PC-9 (cell line): ENCODE measurements at regions not wholly inside any gene's neighbourhood (a gene's known extent, or its start where the extent isn't known, plus 50 kb on each side); places are given as distances from the start of the nearest gene placed in this dataset.

Experiments used
- BruUV-seq: library from RNA; stranded (reverse); fragments of 400-500 nt; replicated peaks from 2 replicates; lab custom pipeline; 2021; lab: Mats Ljungman, UMichigan
- CTCF ChIA-PET: fragments of 300-600 bp; sonication (Branson Sonifier 250); formaldehyde crosslinking; loops from one replicate; lab custom pipeline; 2022; ENCODE audit warnings: antibody characterized with exemption; lab: Charles Lee
- POLR2A ChIA-PET: fragments of 300-600 bp; sonication (Branson Sonifier 250); formaldehyde crosslinking; loops from one replicate; lab custom pipeline; 2022; ENCODE audit warnings: antibody characterized with exemption; ENCODE audit not compliant: unreplicated experiment; lab: Charles Lee
- DNase-seq, 2 experiments: peaks; one replicate each; pipeline versions ENCODE4 v3.0.0 to v3.0.0-alpha.2; 2015 to 2022; ENCODE audit warnings: mixed read lengths in 1 of 2
- H2AFZ ChIP-seq: fragments of 200-600 bp; sonication (generic); 2 replicates; pipeline ENCODE4 v1.8.1; 2017; ENCODE audit warnings: antibody characterized with exemption
- H3F3A ChIP-seq: fragments of 200-600 bp; sonication (generic); 2 replicates; pipeline ENCODE4 v1.8.1; 2017; ENCODE audit warnings: antibody characterized with exemption, mild to moderate bottlenecking, low read depth; ENCODE audit not compliant: insufficient read depth
- H3K27ac ChIP-seq: fragments of 200-600 bp; sonication (generic); 2 replicates; pipeline ENCODE4 v1.6.1; 2016; ENCODE audit warnings: mixed run types
- H3K27me3 ChIP-seq: fragments of 200-600 bp; sonication (generic); 2 replicates; pipeline ENCODE4 v1.6.1; 2016; ENCODE audit warnings: low read depth, mixed run types; ENCODE audit not compliant: insufficient read depth
- H3K36me3 ChIP-seq: fragments of 200-600 bp; sonication (generic); 2 replicates; pipeline ENCODE4 v1.6.1; 2016; ENCODE audit warnings: low read depth, mixed run types
- H3K4me1 ChIP-seq: fragments of 200-600 bp; sonication (generic); replicated peaks from 2 replicates; pipeline ENCODE4 v1.6.1; 2016; ENCODE audit warnings: mixed run types; ENCODE audit not compliant: insufficient read depth
- H3K4me2 ChIP-seq: fragments of 200-600 bp; sonication (generic); 2 replicates; pipeline ENCODE4 v1.6.1; 2017; ENCODE audit warnings: mixed run types
- H3K4me3 ChIP-seq: fragments of 200-600 bp; sonication (generic); 2 replicates; pipeline ENCODE4 v1.6.1; 2016; ENCODE audit warnings: mixed run types
- H3K79me2 ChIP-seq: fragments of 200-600 bp; sonication (generic); 2 replicates; pipeline ENCODE4 v1.6.1; 2017; ENCODE audit warnings: low read depth, mixed run types
- H3K9me2 ChIP-seq: fragments of 200-600 bp; sonication (generic); 2 replicates; pipeline ENCODE4 v1.8.1; 2017; ENCODE audit warnings: mild to moderate bottlenecking; ENCODE audit not compliant: insufficient read depth
- H3K9me3 ChIP-seq: fragments of 200-600 bp; sonication (generic); 2 replicates; pipeline ENCODE4 v1.8.1; 2016; ENCODE audit warnings: low read depth; ENCODE audit not compliant: insufficient read depth
- H4K20me1 ChIP-seq: fragments of 200-600 bp; sonication (generic); 2 replicates; pipeline ENCODE4 v1.8.1; 2017; ENCODE audit not compliant: insufficient read depth
- EZH2 ChIP-seq: fragments of 200-600 bp; sonication (generic); IDR thresholded peaks from 2 replicates; pipeline ENCODE4 v1.8.0; 2017; ENCODE audit warnings: antibody characterized with exemption, low read depth
- intact Hi-C: fragments of 100-400 bp; cut with micrococcal nuclease; formaldehyde crosslinking; loops from one replicate; pipeline ENCODE4 v1.10.0; 2022; ENCODE audit not compliant: unreplicated experiment
- TF ChIP-seq, protein P1 (sequence below): fragments of 200-600 bp; sonication (generic); conservative IDR thresholded peaks from 2 replicates; pipeline ENCODE4 v1.6.1; 2017; ENCODE audit warnings: mixed run types, antibody characterized with exemption, mild to moderate bottlenecking, moderate library complexity

DNA sequence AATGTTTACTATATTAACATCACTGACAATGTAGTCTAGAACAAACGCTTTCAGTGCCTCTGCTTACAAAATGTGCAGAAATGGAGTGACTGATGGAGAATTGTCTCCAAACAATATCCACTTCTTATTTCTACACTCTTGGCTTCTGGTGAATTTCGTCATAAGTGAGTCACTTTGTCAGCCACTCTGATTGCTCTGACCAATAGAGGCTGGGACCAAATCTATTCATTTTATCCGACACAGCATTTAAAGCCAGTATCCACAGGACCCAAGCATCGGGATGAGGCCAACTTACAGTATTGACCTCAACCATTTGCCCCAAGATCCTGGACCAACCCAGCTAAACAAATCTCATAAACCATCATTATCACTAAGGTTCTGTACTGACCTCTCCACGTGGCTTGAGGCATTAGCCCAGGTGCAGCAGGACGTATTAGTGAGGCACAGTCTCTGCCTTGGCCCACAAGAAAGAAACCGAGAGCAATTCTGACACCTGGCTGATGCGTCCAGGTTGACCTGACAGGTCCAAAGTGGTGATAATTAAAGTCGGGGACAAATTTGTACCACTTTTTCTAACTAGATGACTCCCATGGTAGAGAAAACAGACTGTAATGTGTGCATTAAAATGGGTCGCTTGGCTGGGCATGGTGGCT lies 53.3 kb upstream of the ERO1B start:
- POLR2A ChIA-PET = no interaction called here
- no peak overlapping the region for H3K4me3 ChIP-seq

DNA sequence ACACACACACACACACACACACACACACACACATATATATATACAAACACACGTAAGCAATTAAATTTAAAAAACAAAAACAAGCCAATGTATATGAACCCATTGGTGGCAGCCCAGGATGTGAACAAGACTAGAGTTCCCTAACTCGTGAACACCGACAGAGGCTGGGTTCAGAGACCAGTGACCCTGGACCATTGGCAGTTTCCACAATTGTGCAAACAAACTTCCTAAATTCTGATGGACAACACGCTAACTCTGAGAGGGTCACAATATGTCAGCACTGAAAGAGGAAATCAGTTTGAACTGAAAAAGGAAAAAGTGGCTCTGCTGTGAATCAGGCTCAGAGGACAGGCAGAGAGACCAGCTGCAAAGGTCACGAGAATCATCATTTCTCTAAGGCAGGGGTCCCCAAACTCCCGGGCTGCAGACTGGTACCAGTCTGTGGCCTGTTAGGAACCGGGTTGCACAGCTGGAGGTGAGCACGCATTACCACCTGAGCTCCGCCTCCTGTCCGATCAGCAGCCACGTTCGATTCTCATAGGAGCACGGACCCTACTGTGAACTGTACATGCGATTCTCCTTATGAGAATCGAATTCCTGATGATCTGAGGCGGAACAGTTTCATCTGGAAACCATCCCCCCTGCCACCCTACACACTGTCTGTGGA lies 50.5 kb upstream of the ERO1B start:
- BruUV-seq = no TSS peak
- Histone ChIP-seq H3K36me3 (no peaks in the 10 kb centered on the region), H3K9me2 (no peaks in the 10 kb centered on the region), H3K4me2 (no peak overlapping the region), H3K27ac (no peak overlapping the region), H3K4me1 (peaks cover 11% of the 10 kb centered on the region), H2AFZ (no peak overlapping the region), H3K79me2 (no peaks in the 10 kb centered on the region), H4K20me1 (no peaks in the 10 kb centered on the region), H3K9me3 (no peaks in the 10 kb centered on the region), H3F3A (no peaks in the 10 kb centered on the region), H3K4me3 (no peak overlapping the region), H3K27me3 (no peaks in the 10 kb centered on the region)
- TF ChIP-seq, protein P1, sequence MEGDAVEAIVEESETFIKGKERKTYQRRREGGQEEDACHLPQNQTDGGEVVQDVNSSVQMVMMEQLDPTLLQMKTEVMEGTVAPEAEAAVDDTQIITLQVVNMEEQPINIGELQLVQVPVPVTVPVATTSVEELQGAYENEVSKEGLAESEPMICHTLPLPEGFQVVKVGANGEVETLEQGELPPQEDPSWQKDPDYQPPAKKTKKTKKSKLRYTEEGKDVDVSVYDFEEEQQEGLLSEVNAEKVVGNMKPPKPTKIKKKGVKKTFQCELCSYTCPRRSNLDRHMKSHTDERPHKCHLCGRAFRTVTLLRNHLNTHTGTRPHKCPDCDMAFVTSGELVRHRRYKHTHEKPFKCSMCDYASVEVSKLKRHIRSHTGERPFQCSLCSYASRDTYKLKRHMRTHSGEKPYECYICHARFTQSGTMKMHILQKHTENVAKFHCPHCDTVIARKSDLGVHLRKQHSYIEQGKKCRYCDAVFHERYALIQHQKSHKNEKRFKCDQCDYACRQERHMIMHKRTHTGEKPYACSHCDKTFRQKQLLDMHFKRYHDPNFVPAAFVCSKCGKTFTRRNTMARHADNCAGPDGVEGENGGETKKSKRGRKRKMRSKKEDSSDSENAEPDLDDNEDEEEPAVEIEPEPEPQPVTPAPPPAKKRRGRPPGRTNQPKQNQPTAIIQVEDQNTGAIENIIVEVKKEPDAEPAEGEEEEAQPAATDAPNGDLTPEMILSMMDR = no peak
- TF ChIP-seq EZH2 = no peak
- no peak for DNase-seq
- intact Hi-C loops = no loop called here
- ChIA-PET CTCF (no interaction called here), POLR2A (no interaction called here)

More for the DNA sequence above, 53.3 kb upstream of the ERO1B start:
- TF ChIP-seq EZH2 = no peak
- TF ChIP-seq, protein P1 = no peak
- Histone ChIP-seq H3K79me2 (no peaks in the 10 kb centered on the region), H3F3A (no peaks in the 10 kb centered on the region), H3K27ac (no peak overlapping the region), H3K4me1 (peaks cover 11% of the 10 kb centered on the region), H3K4me2 (no peak overlapping the region), H3K9me2 (no peaks in the 10 kb centered on the region), H3K27me3 (no peaks in the 10 kb centered on the region), H3K36me3 (no peaks in the 10 kb centered on the region), H3K9me3 (no peaks in the 10 kb centered on the region), H2AFZ (no peak overlapping the region), H4K20me1 (no peaks in the 10 kb centered on the region)
- BruUV-seq = no TSS peak
- DNase-seq = no peak
- CTCF ChIA-PET = no interaction called here
- intact Hi-C loops = no loop called here
